Loucy (cell line): ENCODE measurements at regions not wholly inside any gene's neighbourhood (a gene's known extent, or its start where the extent isn't known, plus 50 kb on each side); places are given as distances from the start of the nearest gene placed in this dataset.

ENCODE experiments used
- EZH2phosphoT487 ChIP-seq: fragments of 200-600 bp; IDR thresholded peaks from 2 replicates; pipeline ENCODE4 v1.6.1; 2018; ENCODE audit warnings: antibody characterized with exemption, mild to moderate bottlenecking, moderate library complexity, borderline replicate concordance
- TF ChIP-seq, protein P1 (sequence below): fragments of 200-600 bp; sonication (generic); conservative IDR thresholded peaks from 2 replicates; pipeline ENCODE4 v1.5.1; 2014; ENCODE audit warnings: mild to moderate bottlenecking, antibody characterized with exemption, low read length

DNA sequence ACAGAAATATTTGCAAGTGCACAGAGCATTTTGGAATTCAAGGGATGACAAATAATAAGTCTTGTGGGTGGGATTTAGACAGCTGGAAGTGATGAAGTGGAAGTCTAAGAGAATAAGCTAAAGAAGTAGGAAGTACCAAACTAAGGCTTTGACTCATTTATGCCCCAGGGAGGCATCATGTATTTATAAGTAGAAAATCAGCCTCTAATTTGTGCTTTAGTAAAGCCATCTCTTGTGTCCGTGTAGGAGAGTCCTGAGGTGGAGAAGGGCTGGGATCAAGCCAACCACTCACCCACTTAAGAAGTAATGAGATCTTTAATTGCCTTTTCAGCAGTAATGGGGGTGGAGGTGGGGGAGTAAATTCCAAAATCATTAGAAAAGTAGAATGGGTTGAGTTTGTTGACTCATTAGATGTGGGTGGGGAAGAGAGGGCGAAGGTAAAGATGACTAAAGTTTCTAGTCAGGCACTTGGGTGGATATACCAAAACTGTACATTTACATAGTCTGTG, 356.7 kb downstream of the STIM2 start:
- TF ChIP-seq, protein P1, sequence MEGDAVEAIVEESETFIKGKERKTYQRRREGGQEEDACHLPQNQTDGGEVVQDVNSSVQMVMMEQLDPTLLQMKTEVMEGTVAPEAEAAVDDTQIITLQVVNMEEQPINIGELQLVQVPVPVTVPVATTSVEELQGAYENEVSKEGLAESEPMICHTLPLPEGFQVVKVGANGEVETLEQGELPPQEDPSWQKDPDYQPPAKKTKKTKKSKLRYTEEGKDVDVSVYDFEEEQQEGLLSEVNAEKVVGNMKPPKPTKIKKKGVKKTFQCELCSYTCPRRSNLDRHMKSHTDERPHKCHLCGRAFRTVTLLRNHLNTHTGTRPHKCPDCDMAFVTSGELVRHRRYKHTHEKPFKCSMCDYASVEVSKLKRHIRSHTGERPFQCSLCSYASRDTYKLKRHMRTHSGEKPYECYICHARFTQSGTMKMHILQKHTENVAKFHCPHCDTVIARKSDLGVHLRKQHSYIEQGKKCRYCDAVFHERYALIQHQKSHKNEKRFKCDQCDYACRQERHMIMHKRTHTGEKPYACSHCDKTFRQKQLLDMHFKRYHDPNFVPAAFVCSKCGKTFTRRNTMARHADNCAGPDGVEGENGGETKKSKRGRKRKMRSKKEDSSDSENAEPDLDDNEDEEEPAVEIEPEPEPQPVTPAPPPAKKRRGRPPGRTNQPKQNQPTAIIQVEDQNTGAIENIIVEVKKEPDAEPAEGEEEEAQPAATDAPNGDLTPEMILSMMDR = no peak
- no peak for TF ChIP-seq EZH2phosphoT487
